ENCODE measurements at regions not wholly inside any gene's neighbourhood (a gene's known extent, or its start where the extent isn't known, plus 50 kb on each side); places are given as distances from the start of the nearest gene placed in this dataset.

DNA sequence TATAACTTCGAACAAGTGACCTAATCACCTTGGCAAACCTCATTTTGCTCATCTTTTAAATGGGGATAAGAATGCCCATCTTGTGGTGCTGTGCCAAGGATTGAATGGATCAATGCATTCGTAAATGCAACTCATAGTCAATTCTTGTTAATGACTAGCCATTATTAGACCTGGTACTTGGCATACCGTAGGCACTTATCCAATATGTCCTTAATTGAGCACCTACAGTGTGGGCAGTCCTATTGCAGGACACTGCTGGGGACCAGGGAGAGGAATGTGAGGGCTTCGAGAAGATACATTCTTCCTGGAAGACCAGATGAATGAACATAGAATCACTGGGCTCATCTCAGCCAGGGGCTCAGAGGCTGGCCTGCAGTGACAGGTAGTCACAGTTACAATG is 177.2 kb upstream of the TLE3 start:
- Histone ChIP-seq H3K9me2 (ENCODE audit: insufficient read depth, low read length) (no peaks in the 10 kb centered on the region), H3K27ac (ENCODE audit: low read length) (no peak overlapping the region), H4K20me1 (ENCODE audit: insufficient read depth) (no peaks in the 10 kb centered on the region), H3K9ac (ENCODE audit: low read length) (no peak overlapping the region), H3K79me2 (replicated peaks; ENCODE audit: insufficient read depth, low read length) (no peaks in the 10 kb centered on the region), H3K4me2 (ENCODE audit: low read length) (no peak overlapping the region), H3K36me3 (ENCODE audit: insufficient read depth, low read length) (no peaks in the 10 kb centered on the region), H3K4me3 (ENCODE audit: low read length) (no peak overlapping the region), H3F3A (ENCODE audit: insufficient read depth, low read length, poor library complexity, severe bottlenecking) (no peaks in the 10 kb centered on the region), H3K9me3 (ENCODE audit: low read length) (no peaks in the 10 kb centered on the region), H3K27me3 (ENCODE audit: insufficient read depth, low read depth, low read length) (no peaks in the 10 kb centered on the region), H2AFZ (ENCODE audit: low read depth, low read length) (no peak overlapping the region)
- TF ChIP-seq, protein P1, sequence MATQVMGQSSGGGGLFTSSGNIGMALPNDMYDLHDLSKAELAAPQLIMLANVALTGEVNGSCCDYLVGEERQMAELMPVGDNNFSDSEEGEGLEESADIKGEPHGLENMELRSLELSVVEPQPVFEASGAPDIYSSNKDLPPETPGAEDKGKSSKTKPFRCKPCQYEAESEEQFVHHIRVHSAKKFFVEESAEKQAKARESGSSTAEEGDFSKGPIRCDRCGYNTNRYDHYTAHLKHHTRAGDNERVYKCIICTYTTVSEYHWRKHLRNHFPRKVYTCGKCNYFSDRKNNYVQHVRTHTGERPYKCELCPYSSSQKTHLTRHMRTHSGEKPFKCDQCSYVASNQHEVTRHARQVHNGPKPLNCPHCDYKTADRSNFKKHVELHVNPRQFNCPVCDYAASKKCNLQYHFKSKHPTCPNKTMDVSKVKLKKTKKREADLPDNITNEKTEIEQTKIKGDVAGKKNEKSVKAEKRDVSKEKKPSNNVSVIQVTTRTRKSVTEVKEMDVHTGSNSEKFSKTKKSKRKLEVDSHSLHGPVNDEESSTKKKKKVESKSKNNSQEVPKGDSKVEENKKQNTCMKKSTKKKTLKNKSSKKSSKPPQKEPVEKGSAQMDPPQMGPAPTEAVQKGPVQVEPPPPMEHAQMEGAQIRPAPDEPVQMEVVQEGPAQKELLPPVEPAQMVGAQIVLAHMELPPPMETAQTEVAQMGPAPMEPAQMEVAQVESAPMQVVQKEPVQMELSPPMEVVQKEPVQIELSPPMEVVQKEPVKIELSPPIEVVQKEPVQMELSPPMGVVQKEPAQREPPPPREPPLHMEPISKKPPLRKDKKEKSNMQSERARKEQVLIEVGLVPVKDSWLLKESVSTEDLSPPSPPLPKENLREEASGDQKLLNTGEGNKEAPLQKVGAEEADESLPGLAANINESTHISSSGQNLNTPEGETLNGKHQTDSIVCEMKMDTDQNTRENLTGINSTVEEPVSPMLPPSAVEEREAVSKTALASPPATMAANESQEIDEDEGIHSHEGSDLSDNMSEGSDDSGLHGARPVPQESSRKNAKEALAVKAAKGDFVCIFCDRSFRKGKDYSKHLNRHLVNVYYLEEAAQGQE (IDR thresholded peaks at IDR 0.05; ENCODE audit: borderline replicate concordance): no peak
- TF ChIP-seq TAF1 (IDR thresholded peaks at IDR 0.05; ENCODE audit: low read depth): no peak
- TF ChIP-seq POLR2AphosphoS5 (IDR thresholded peaks at IDR 0.05): no peak
- TF ChIP-seq, protein P2, sequence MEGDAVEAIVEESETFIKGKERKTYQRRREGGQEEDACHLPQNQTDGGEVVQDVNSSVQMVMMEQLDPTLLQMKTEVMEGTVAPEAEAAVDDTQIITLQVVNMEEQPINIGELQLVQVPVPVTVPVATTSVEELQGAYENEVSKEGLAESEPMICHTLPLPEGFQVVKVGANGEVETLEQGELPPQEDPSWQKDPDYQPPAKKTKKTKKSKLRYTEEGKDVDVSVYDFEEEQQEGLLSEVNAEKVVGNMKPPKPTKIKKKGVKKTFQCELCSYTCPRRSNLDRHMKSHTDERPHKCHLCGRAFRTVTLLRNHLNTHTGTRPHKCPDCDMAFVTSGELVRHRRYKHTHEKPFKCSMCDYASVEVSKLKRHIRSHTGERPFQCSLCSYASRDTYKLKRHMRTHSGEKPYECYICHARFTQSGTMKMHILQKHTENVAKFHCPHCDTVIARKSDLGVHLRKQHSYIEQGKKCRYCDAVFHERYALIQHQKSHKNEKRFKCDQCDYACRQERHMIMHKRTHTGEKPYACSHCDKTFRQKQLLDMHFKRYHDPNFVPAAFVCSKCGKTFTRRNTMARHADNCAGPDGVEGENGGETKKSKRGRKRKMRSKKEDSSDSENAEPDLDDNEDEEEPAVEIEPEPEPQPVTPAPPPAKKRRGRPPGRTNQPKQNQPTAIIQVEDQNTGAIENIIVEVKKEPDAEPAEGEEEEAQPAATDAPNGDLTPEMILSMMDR (IDR thresholded peaks at IDR 0.05; ENCODE audit: poor library complexity, severe bottlenecking): no peak
- TF ChIP-seq EP300 (conservative IDR thresholded peaks at IDR 0.05; ENCODE audit: poor library complexity, severe bottlenecking): no peak
- TF ChIP-seq SMC3 (conservative IDR thresholded peaks at IDR 0.05; ENCODE audit: poor library complexity): no peak
- TF ChIP-seq MXI1 (conservative IDR thresholded peaks at IDR 0.05; ENCODE audit: poor library complexity, severe bottlenecking): no peak
- no peak for TF ChIP-seq EZH2 (IDR thresholded peaks at IDR 0.05; ENCODE audit: borderline replicate concordance, insufficient read depth, low read length, poor library complexity, severe bottlenecking)
- no peak for TF ChIP-seq RAD21 (conservative IDR thresholded peaks at IDR 0.05)

DNA sequence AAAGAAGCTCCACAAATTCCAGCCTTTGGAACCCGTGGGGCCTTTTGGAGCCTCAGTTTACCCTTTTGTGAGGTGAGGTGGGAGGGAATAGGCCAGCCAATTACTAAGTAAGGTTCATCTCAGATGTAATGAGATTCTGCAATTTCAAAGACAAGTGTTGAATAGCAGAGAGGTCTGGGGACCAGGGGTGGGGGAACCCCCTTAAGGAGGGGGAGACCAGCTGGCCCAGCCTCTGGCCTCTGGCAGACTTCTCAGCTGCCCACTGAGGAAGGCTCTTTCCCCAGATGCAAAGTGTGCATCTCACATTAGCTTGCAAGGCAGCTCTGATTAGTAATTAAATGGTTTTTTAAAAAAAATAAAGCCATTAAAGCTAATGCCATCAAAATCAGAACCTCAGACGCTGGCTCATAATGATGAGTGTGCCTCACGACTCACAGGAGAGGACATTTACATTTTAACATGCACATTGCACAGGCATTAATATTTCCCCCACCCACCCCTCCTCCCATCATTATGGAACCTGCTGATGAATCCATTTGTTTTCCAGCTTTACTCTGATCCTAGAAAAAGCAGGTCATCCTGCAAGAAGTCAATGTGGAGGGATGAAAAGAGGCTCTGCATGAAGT is 176.7 kb upstream of the TLE3 start:
- no peak for TF ChIP-seq POLR2AphosphoS5 (IDR thresholded peaks at IDR 0.05)
- Histone ChIP-seq H2AFZ (ENCODE audit: low read depth, low read length) (no peak overlapping the region), H3K27ac (ENCODE audit: low read length) (no peak overlapping the region), H3F3A (ENCODE audit: insufficient read depth, low read length, poor library complexity, severe bottlenecking) (no peaks in the 10 kb centered on the region), H3K9me3 (ENCODE audit: low read length) (no peaks in the 10 kb centered on the region), H3K27me3 (ENCODE audit: insufficient read depth, low read depth, low read length) (no peaks in the 10 kb centered on the region), H3K9ac (ENCODE audit: low read length) (no peak overlapping the region), H4K20me1 (ENCODE audit: insufficient read depth) (no peaks in the 10 kb centered on the region), H3K9me2 (ENCODE audit: insufficient read depth, low read length) (no peaks in the 10 kb centered on the region), H3K4me3 (ENCODE audit: low read length) (no peak overlapping the region), H3K4me2 (ENCODE audit: low read length) (no peak overlapping the region), H3K36me3 (ENCODE audit: insufficient read depth, low read length) (no peaks in the 10 kb centered on the region), H3K79me2 (replicated peaks; ENCODE audit: insufficient read depth, low read length) (no peaks in the 10 kb centered on the region)

All from neural cell (in vitro differentiated cells).